T1000 (cell line): ENCODE measurements at regions not wholly inside any gene's neighbourhood (a gene's known extent, or its start where the extent isn't known, plus 50 kb on each side); places are given as distances from the start of the nearest gene placed in this dataset.
"Not testable (repeated sequence)": the region's sequence is repeated elsewhere in the genome, so short reads cannot be mapped to it uniquely, and the experiment has no call there.

ENCODE experiments used
- DNase-seq: peaks from one replicate; lab custom pipeline; 2025; ENCODE audit warnings: mixed read lengths; lab: John Stamatoyannopoulos, UW

DNA sequence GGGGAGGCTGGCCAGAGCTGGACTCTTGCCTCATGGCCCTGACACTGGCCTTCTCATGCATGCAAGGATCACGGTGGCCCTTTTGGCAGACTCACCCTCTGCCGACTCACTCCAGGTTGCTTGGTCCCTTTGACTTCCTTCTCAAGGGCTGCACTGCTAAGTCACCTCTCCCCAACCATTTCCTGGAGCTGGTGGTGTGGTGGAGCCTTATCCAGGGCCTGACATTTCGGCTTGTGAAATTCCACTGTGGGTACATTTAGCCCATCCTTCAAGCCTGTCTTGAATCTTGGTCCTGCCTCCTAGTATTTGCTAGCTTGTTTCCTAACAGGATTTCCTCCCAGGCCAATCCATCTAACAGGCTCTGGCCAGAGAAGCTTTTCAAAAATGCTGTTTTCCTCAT, 52.6 kb upstream of the JUN start:
- DNase-seq: no peak

DNA sequence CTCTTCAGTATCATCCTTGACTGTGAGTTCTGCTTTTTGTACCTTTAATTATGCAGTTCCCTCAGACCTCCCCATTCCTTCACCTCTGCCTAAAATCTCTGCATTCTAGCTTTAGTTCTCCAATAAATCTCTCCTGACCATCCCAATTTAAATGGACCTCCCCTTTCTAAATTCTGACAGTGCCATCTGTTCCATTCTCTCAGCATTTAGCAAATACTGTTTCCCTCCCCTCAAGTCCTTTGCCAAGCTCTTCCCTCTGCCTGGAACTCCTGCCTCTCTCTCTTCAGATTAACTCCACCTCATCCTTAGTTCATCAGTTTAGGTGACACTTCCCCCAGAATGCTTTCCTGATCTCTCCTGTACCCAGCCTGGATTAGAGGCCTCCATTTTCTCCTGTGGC, 54.0 kb upstream of the JUN start:
- DNase-seq: no peak

DNA sequence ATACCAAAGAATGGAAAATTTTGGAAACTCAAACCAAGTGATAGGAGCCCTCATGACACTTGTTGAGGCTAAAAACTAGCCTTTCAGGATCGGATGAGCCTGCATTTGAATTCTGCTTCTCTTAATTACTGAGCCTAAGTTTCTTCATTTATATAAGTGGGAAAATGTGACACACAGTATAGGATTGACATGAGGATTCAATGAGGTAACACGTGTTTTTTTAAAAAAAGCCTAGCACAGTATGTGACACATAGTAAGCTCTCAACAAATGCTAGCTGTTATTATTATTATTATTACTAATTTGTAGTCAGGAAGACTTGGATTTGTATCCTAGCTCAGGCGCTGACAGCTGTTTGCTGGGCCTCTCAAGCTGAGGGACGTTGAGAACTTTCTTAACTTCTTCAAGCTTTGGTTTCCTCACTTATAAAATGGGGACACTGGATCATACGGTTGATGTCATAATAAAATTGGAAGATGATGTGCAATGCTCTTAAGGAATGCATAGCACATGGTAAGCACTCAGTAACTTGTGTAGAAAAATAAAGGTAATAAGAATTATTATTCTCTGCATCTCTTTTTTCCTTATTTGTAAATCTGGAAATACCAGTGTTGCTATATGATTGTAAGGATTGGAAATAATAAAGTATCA, 55.4 kb upstream of the JUN start:
- DNase-seq: no peak

DNA sequence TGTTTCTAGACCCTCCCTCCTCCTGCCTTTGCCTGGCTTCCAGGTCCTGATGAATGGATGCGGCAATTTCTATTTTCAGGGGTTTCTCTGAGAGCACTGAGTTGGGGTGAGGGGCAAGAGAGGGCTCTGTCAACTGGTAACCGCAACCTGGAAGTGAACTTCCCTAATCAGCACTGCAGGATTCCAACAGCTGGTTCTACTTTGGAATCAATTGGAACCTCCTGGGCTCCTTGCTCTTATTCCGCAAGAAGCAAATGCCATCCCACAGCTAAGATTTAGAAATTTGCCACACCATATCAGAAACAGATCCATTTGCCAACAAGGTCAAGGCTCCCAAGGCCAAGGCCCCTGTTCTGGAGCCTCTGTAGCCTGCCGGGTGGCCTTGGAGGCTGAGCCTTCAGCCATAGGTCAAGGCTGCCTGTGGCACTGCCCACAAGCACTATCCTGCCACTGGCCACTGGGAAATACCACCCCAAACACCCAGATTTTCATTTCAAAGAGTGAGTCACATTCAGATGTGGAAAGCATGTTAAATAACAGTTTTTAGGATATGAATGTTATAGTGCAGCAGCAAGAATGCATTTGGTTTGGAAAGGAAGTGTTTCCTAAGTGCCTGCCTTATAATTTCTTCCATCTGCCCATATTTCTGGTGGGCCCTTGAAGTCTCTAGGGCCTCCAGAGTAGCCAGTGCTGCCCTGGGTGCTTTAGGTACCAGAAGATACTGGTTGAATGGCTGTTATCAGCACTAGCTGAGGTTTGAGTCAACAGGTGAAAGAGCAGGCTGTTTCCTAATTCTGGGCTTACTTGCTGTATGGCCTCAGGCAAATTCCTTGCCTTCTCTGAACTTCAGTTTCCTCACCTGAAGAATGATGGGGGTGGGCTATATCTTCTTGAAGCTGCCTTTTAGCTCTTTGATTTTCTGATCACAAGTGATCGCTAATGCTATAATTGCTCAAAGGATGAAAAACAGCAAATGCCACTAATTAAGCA, 56.3 kb upstream of the JUN start:
- no peak for DNase-seq

DNA sequence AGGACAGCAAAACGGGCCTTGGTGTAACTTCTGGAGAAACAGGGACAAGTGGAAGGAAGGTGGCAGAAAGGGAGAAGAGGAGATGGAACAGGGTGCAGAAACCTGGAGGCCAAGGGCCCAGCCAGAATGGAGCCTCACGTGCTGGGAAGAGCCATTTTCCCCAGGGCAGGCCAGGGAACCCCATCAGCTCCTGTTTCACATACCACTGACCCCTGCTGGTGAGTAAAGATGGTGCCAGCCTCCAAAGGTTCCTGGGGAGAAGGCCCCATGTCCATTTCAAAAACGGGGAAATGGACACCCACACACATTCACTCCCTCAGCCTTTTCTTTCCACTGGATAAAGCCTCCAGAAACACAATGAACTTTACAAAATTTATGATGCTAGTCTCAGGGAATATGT, 57.6 kb upstream of the JUN start:
- DNase-seq: no peak

DNA sequence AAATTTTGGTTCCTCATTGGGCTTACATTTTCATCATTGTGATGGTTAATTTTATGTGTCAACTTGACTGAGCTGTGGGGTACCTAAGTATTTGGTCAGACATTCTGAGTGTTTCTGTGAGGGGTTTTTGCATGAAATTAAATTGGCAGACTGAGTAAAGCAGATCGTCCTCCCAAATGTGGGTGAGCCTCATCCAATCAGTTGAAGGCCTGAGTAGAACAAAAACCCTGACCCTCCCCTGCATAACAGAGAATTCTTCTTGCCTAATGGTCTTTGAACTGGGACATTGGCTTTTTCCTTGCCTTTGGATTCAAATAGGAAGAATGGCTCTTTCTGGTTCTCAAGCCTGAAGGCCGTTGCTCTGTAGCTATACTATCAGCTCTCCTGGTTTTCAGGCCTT, 59.1 kb upstream of the JUN start:
- DNase-seq: no peak

DNA sequence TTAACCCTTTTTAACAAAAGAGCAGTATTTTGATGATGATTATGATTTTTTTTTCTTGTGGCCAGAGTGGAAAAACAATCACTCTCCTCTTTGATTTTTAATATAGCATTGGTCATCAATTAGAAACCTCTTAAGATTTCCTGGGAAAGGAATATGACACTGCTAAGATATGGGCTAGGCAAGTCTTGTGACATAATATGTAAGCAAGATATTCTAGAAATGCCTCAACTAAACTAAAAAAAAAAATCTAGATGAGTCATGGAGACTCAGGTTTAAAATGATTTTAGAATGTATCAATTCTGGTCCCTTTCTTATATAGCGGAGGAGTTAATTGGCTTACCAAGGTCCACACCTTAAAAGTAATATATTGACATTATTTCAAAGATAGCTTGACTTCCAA, 60.3 kb upstream of the JUN start:
- DNase-seq: no peak

DNA sequence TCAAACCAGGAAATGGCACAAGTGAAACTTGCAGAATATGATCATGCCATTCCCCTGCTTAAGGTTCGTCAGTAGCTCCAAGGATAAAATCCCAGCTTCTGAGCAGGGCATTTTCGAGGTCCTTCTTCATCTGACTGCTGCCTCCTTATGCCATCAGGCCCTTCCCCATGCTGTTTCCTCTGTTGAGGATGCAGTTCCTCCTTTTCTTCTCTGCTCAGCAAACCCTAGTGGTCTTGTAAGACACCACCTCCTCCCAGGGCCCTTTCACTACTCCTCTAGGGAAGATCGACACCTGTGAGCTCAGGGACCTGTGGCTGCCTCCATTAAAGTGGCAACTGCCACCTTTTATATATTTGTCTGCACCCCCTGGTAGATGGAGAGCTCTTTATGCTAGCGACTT, 62.1 kb upstream of the JUN start:
- no peak for DNase-seq

DNA sequence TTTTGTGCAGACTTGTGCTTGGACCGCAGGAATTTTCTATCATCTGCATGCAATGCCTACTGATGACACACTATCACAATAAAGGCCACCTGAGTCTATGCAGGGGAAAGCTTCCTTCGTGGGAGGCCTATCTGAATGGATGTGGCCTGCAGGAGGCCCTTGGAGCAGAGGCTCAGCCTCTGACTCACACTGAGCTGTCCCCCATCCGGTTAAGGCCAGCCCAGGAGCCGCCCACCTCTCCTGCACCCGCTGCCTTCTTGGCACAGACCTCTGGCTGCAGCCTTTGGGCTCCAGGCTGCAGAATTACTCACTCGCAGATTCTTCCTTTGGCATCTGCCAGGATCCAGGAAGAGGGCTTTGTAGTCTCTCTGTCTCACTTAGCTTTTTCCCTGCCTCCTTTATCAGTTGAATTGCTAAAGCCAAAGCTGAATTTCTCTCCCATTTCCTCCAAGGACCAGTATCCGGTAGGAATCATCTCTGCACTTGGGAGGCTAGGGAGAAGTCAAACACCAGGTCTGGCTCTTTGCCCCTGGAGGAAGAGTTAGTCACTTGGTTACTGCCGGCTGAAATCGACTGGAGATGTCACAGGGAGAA, 65.1 kb upstream of the JUN start:
- DNase-seq: peak; percentile 96

DNA sequence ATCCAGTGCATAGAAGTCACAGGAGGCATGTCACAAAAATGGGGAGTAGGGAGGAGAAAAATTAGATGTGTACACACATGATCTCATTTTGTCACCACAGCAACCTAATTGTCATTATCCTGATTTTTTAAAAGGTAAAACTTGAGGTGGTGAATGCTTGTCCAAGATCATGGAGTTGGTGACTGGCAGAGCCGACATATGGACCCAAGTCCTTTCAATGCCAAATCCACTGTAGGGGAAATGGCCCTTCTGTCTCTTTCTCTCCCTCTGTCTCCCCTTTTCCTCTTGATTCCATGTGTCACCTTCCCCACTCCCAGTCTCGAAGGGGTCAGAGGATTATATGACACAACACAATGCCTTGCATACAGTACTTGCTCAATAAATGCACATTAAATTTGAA, 65.7 kb upstream of the JUN start:
- no peak for DNase-seq

DNA sequence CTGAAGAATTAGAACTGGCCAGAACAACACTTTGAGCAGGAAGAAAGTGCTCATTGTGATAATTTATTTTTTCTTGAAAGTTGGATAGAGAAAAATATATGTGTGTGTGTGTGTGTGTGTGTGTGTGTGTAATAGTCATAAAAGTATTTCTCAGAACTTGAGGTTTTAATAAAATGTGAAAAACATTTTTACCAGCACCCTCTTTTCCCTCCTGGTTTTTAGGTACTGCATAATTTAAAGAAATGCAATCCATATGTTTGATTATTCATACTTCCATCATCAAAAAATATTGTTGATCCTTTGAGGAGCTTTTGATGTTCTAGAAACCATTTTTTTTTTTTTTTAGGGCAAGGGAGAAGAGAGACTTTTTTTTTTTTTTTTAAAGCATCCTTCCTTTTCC, 66.8 kb upstream of the JUN start:
- no peak for DNase-seq

DNA sequence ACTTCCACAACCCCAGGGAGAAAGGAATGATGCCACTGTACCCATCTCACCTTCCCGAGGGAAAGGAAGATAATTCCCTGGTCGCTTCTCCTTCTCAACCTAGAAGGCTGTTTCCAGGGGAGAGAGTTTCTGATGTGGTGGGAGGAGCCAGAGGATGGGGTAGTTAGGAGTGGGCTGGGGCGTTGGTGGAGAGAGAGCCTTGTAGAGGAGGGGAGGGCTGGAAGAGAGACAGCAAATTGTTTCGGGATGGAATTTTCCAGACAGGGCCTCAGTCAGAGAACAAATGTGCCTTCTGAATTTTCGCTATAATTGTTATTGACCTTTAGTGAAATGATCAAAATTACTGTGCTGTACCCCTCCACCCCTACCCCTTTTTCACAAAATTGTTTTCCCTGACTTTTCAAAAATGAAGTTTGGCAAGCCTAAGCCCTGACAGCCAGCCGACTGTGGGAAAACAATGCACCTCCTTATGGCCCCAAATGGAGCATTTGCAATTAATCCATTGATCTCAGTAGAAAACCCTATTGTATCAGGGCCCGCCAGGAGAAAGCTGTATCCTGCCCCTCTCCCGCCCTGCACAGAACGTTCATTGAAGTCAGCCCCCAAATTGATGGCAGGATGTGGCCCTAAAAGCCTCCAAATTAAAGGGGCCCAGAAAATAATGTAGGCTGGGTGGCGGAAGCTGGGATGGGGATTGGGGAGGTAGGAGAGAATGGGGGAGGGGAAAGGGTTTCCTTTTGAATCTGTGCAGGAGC, 69.1 kb upstream of the JUN start:
- DNase-seq: no peak

DNA sequence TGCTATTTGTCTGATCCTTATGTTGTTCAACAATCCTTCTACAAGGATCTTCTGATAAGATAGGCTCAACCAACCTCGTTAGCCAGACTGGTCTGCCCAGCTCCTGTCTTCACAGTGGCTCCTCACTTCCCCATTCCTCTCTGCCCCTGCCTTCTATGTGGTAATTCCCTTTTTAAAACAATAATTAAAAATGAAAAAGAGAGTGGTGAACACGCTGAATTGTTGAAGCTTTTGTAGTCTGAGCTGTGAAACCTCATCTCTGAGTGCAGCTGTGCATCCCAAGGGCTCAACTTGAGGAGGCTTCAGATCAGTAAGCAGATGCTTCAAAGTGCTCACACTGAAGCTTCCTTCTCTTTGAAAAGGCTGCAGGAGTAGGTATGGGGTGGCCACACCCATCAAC, 70.7 kb upstream of the JUN start:
- no peak for DNase-seq

DNA sequence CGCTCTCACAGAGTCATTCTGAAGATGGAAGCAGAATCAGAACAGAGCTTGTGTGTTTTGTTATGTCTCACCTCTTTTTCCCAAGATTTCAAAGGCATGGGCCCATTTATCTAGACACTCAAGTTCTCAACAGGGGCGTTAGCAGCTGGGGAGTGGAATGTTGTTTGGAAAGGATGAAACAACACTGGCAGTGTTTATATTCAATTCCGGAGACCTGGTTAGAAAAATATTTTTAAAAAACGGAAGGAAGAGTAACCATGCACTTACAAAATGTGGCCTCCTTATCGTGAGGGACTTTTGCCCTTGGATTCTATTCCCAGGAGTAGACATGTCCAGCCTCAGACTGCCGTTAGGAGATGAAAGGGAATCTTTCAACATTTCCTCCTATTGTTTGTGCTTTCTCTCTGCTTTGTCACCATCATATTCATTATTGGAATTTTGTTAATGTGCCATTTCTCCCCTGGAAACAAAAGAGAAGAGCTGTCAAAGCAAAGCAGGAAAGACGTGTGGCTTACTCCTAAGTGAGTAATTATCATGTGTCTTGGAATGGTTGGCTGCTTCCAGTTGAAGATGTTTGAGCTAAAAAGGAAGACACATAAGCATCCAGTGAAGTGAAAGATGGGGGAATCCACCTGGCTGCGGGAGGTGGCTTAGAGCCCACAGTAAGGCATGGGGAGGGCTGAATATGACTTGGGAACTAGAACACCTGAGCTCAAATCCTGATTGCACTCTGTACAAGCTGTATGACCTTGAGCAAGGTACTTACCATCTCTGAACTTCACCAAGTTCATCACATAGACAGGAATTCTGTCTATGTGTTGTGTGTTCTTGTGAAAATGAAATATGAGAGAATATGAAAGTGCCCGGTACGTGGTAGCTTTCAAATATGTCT, 71.7 kb upstream of the JUN start:
- no peak for DNase-seq

DNA sequence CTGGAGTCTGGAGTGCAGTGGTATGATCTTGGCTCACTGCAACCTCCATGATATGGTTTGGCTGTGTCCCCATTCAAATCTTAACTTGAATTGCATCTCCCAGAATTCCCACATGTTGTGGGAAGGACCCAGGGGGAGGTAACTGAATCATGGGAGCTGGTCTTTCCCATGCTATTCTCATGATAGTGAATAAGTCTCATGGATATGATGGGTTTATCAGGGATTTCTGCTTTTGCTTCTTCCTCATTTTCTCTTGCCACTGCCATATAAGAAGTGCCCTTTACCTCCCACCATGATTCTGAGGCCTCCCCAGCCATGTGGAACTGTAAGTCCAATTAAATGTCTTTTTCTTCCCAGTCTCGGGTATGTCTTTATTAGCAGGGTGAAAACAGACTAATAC, 72.4 kb upstream of the JUN start:
- not testable (repeated sequence) for DNase-seq

DNA sequence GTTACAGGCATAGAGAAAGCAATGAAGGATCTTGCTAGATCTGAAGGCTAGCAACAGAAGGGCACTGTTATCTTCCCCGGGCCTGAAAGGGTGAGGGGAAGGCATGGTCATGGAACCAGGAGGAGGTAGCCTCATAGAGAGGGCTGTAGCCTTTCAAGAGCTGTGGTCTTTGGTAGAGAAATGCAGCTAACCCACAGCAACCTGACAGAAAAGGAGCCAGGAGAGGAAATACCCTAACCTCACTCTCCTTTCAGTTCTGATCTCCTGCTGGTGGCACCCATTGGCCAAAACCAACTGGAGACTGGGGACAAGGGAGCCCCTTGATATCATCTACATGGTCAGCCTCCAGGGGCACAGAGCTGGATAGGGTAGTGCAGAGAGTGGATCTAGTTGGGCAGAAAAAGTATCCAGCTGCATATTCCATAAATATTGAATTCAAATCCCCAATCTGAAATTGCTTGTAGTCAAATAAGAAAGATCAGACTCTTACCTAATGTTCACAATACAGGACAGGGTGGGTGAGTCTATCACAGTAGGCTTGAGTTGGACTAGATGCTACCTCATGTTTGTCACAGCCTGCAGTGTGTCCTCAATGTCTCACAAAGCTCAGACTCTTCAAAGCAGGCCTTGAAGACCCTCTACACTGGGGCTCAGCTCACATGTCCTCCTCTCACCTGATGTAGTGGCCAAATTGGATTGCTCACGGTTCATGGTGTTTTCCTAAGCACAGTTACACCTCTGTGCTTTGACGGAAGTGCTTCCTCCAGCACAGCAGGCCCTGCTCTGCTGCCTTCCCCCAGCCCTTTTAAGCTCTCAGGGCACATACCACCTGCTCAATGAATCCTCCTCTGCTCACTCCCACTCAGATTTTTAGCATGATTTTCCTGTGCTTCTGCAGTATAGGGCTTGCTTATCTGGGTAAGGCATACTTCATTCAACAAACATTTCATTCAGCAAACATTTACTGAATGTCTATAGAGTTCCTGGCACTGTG, 74.1 kb upstream of the JUN start:
- DNase-seq: no peak

DNA sequence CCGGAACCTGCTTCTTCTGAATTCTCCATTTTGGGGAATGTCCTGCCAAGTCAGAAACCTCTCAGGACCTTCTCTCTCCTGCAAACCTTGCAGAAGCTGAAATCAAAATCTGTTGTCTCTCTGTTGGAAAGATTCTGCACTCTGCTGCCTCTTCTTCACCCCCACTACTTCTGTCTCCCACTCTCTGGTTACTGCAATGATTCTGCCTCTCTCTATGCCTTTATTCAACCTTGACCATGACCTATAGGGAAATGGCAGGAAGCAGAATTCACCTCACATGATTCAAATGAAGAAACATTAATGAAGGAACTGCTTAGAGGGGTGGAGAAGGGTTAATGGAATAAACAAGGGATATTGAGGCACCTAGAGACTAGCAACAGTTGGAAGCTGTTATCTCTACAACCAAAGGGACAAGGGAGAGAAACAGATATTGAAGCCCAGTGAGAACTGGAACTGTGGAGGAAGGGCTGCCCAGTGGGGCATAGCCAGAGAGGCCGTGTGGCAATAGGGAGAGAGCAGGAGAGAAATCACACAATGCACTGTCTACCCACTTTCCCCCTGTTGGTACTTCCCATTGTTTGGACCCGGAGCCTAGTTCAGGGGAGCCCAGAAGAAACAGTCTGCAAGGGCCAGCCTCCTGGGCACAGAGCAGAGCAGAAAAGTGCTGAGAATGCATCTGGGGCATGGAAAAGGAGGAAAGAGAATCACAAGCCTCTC, 76.1 kb upstream of the JUN start:
- DNase-seq: no peak

DNA sequence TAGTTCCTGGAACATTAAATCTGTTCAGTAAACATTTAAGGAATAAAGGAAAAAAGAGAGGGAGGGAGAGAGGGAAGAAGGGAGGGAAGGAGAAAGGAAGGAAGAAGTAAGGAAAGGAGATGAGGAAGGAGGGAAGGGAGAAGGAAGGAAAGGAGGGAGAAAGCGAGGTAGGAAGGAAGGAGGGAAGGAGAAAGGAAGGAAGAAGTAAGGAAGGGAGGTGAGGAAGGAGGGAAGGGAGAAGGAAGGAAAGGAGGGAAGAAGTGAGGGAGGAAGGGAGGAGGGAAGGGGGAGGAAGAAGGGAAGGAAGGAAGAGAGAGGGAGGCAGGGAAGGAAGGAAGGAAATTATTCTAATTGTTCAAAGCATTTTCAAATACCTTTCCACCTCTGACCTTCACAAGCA, 77.2 kb upstream of the JUN start:
- no peak for DNase-seq

DNA sequence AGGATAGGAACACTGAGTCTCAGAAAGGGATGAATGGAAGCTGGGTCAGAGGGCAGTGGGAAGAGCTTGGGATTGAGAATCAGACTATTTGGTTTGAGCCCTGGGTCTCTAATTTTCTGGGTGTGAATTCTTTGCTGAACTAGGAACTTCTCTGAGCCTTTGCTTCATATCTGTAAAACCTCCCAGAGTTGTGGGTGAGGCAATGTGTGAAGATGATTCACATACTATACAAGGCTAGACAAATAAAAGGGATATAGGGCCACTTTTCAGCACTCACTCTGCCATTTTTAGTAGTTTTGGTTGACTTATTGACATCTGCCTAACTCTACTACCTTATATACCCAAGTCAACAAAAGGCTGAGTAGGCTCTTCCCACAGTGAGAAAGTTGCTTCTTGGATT, 77.7 kb upstream of the JUN start:
- no peak for DNase-seq
